ENCODE measurements at regions not wholly inside any gene's neighbourhood (a gene's known extent, or its start where the extent isn't known, plus 50 kb on each side); places are given as distances from the start of the nearest gene placed in this dataset.

GRCh38 chr22:47775191-47775590, 1012.7 kb downstream of the TBC1D22A start:
- no peak for DNase-seq (ENCODE audit: low spot score)
- WGBS, 2 donors (ENCODE audit: extremely low coverage in 2 of 2, insufficient read length in 2 of 2, insufficient replicate concordance in 1 of 2) = no CpG with 5 or more reads among the region's 4 CpGs
- Histone ChIP-seq H2AFZ (ENCODE audit: low read length) (no peak overlapping the region), H2BK12ac (ENCODE audit: low read length) (no peak overlapping the region), H3K4ac (ENCODE audit: low read length) (no peak overlapping the region), H2BK5ac (ENCODE audit: low read length) (no peak overlapping the region), H4K91ac (ENCODE audit: low read depth, low read length, poor library complexity) (no peak overlapping the region), H3K4me3 (ENCODE audit: low read length in 2 of 2) (no peak overlapping the region), H3K36me3 (replicated peaks in 1 of 2; ENCODE audit: control insufficient read depth in 2 of 2, insufficient read depth in 2 of 2, low read length in 2 of 2) (no peaks in the 10 kb centered on the region), H3K27me3 (ENCODE audit: control insufficient read depth in 3 of 3, insufficient read depth in 3 of 3, low read depth in 1 of 3, low read length in 3 of 3) (no peaks in the 10 kb centered on the region), H3K4me2 (ENCODE audit: insufficient read depth, low read length, poor library complexity, severe bottlenecking) (no peak overlapping the region), H2AK5ac (ENCODE audit: low read depth, low read length) (no peak overlapping the region), H3K18ac (ENCODE audit: low read length) (no peak overlapping the region), H3K9me3 (replicated peaks in 1 of 2; ENCODE audit: control insufficient read depth in 2 of 2, insufficient read depth in 1 of 2, low read depth in 1 of 2, low read length in 2 of 2) (no peaks in the 10 kb centered on the region), H4K8ac (ENCODE audit: low read depth, low read length) (no peak overlapping the region), H2BK120ac (ENCODE audit: low read depth, low read length) (no peak overlapping the region), H3K23ac (ENCODE audit: low read depth, low read length, poor library complexity) (no peak overlapping the region), H3K9ac (ENCODE audit: low read depth, low read length, poor library complexity) (no peak overlapping the region), H3K4me1 (ENCODE audit: control insufficient read depth in 2 of 2, insufficient read depth in 1 of 2, low read depth in 1 of 2, low read length in 2 of 2) (peaks cover 0 to 4% of the 10 kb centered on the region in 2 donors), H3K14ac (ENCODE audit: low read length) (no peak overlapping the region), H2BK15ac (ENCODE audit: low read length) (no peak overlapping the region), H3K27ac (replicated peaks; ENCODE audit: low read length) (no peak overlapping the region), H3K79me1 (ENCODE audit: low read depth, low read length) (no peaks in the 10 kb centered on the region)

GRCh38 chr22:47773635-47774034, 1011.2 kb downstream of the TBC1D22A start:
- Histone ChIP-seq H3K36me3 (replicated peaks in 1 of 2; ENCODE audit: control insufficient read depth in 2 of 2, insufficient read depth in 2 of 2, low read length in 2 of 2) (no peaks in the 10 kb centered on the region), H2BK5ac (ENCODE audit: low read length) (no peak overlapping the region), H3K9ac (ENCODE audit: low read depth, low read length, poor library complexity) (no peak overlapping the region), H3K9me3 (replicated peaks in 1 of 2; ENCODE audit: control insufficient read depth in 2 of 2, insufficient read depth in 1 of 2, low read depth in 1 of 2, low read length in 2 of 2) (peaks cover 0 to 2% of the 10 kb centered on the region in 2 donors), H3K14ac (ENCODE audit: low read length) (no peak overlapping the region), H2AK5ac (ENCODE audit: low read depth, low read length) (no peak overlapping the region), H3K4me3 (ENCODE audit: low read length in 2 of 2) (no peak overlapping the region), H3K4me1 (ENCODE audit: control insufficient read depth in 2 of 2, insufficient read depth in 1 of 2, low read depth in 1 of 2, low read length in 2 of 2) (peaks cover 0 to 2% of the 10 kb centered on the region in 2 donors), H3K27me3 (ENCODE audit: control insufficient read depth in 3 of 3, insufficient read depth in 3 of 3, low read depth in 1 of 3, low read length in 3 of 3) (no peaks in the 10 kb centered on the region), H2BK12ac (ENCODE audit: low read length) (no peak overlapping the region), H2BK120ac (ENCODE audit: low read depth, low read length) (no peak overlapping the region), H3K4ac (ENCODE audit: low read length) (no peak overlapping the region), H3K18ac (ENCODE audit: low read length) (no peak overlapping the region), H3K4me2 (ENCODE audit: insufficient read depth, low read length, poor library complexity, severe bottlenecking) (no peak overlapping the region), H4K91ac (ENCODE audit: low read depth, low read length, poor library complexity) (no peak overlapping the region), H3K79me1 (ENCODE audit: low read depth, low read length) (no peaks in the 10 kb centered on the region), H3K23ac (ENCODE audit: low read depth, low read length, poor library complexity) (no peak overlapping the region), H2AFZ (ENCODE audit: low read length) (no peak overlapping the region), H2BK15ac (ENCODE audit: low read length) (no peak overlapping the region), H3K27ac (replicated peaks; ENCODE audit: low read length) (no peak overlapping the region), H4K8ac (ENCODE audit: low read depth, low read length) (no peak overlapping the region)
- no CpG with 5 or more reads among the region's 2 CpGs for WGBS, 2 donors (ENCODE audit: extremely low coverage in 2 of 2, insufficient read length in 2 of 2, insufficient replicate concordance in 1 of 2)
- DNase-seq (ENCODE audit: low spot score) = no peak

DNA sequence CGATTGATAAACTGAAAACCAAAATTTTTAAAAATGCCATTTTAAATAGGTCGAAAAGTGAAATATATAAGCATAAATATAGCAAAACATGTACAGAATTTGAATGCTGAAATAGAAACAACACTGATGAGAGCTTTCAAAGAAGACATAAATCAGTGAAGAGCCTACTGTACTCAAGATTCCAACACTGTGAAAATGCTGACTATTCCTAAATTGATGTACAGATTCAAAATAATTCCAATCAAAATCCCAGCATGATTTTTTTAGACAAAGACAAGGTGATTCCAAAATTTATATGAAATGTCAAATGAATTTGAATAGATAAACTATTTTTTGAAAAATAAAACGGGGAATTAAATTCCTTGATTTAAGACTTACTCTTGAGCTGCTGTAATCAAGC, 1010.4 kb downstream of the TBC1D22A start:
- Histone ChIP-seq H3K23ac (ENCODE audit: low read depth, low read length, poor library complexity) (no peak overlapping the region), H3K9ac (ENCODE audit: low read depth, low read length, poor library complexity) (no peak overlapping the region), H3K9me3 (replicated peaks in 1 of 2; ENCODE audit: control insufficient read depth in 2 of 2, insufficient read depth in 1 of 2, low read depth in 1 of 2, low read length in 2 of 2) (peaks cover 0 to 2% of the 10 kb centered on the region in 2 donors), H3K36me3 (replicated peaks in 1 of 2; ENCODE audit: control insufficient read depth in 2 of 2, insufficient read depth in 2 of 2, low read length in 2 of 2) (no peaks in the 10 kb centered on the region), H3K4me3 (ENCODE audit: low read length in 2 of 2) (no peak overlapping the region), H2AK5ac (ENCODE audit: low read depth, low read length) (no peak overlapping the region), H2BK120ac (ENCODE audit: low read depth, low read length) (no peak overlapping the region), H2AFZ (ENCODE audit: low read length) (no peak overlapping the region), H2BK15ac (ENCODE audit: low read length) (no peak overlapping the region), H3K14ac (ENCODE audit: low read length) (no peak overlapping the region), H3K4me1 (ENCODE audit: control insufficient read depth in 2 of 2, insufficient read depth in 1 of 2, low read depth in 1 of 2, low read length in 2 of 2) (peaks cover 0 to 2% of the 10 kb centered on the region in 2 donors), H3K4ac (ENCODE audit: low read length) (no peak overlapping the region), H4K91ac (ENCODE audit: low read depth, low read length, poor library complexity) (no peak overlapping the region), H3K79me1 (ENCODE audit: low read depth, low read length) (no peaks in the 10 kb centered on the region), H4K8ac (ENCODE audit: low read depth, low read length) (no peak overlapping the region), H3K18ac (ENCODE audit: low read length) (no peak overlapping the region), H3K4me2 (ENCODE audit: insufficient read depth, low read length, poor library complexity, severe bottlenecking) (no peak overlapping the region), H3K27me3 (ENCODE audit: control insufficient read depth in 3 of 3, insufficient read depth in 3 of 3, low read depth in 1 of 3, low read length in 3 of 3) (no peaks in the 10 kb centered on the region), H2BK12ac (ENCODE audit: low read length) (no peak overlapping the region), H2BK5ac (ENCODE audit: low read length) (no peak overlapping the region), H3K27ac (replicated peaks; ENCODE audit: low read length) (no peak overlapping the region)
- DNase-seq (ENCODE audit: low spot score) = no peak
- no CpG with 5 or more reads among the region's 3 CpGs for WGBS, 2 donors (ENCODE audit: extremely low coverage in 2 of 2, insufficient read length in 2 of 2, insufficient replicate concordance in 1 of 2)

DNA sequence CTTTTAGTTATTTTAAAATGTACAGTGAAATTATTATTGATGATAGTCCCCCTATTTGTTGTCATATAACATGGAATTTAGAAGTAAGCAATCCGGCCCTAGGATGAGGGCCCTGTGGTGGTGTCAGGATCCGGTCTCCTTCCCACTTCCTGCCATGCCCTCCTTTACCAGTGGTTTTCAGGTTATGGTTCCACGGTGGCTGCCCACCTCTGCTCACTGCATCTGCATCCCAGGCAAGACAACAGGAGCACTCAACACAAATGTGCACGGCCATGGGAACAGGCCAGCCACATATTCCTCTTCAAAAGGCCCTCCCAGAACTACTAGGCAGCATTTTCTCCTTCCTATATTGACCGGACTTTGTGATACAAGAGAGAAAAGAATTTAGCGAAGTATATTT, 1007.2 kb downstream of the TBC1D22A start:
- no peak overlapping the region for H3K4me2 ChIP-seq (ENCODE audit: insufficient read depth, low read length, poor library complexity, severe bottlenecking)
- peaks cover 0 to 4% of the 10 kb centered on the region in 2 donors for H3K9me3 ChIP-seq (replicated peaks in 1 of 2; ENCODE audit: control insufficient read depth in 2 of 2, insufficient read depth in 1 of 2, low read depth in 1 of 2, low read length in 2 of 2)
- DNase-seq (ENCODE audit: low spot score) = no peak
- no peak overlapping the region for H3K14ac ChIP-seq (ENCODE audit: low read length)
- no peak overlapping the region for H3K27ac ChIP-seq (replicated peaks; ENCODE audit: low read length)
- H3K9ac ChIP-seq (ENCODE audit: low read depth, low read length, poor library complexity) = no peak overlapping the region
- H2AK5ac ChIP-seq (ENCODE audit: low read depth, low read length) = no peak overlapping the region
- H3K4me1 ChIP-seq (ENCODE audit: control insufficient read depth in 2 of 2, insufficient read depth in 1 of 2, low read depth in 1 of 2, low read length in 2 of 2) = no peaks in the 10 kb centered on the region
- no peak overlapping the region for H2AFZ ChIP-seq (ENCODE audit: low read length)
- no peak overlapping the region for H3K23ac ChIP-seq (ENCODE audit: low read depth, low read length, poor library complexity)
- H3K27me3 ChIP-seq (ENCODE audit: control insufficient read depth in 3 of 3, insufficient read depth in 3 of 3, low read depth in 1 of 3, low read length in 3 of 3) = no peaks in the 10 kb centered on the region
- no peak overlapping the region for H3K4me3 ChIP-seq (ENCODE audit: low read length in 2 of 2)
- WGBS, 2 donors (ENCODE audit: extremely low coverage in 2 of 2, insufficient read length in 2 of 2, insufficient replicate concordance in 1 of 2) = no CpG with 5 or more reads among the region's 6 CpGs
- H4K91ac ChIP-seq (ENCODE audit: low read depth, low read length, poor library complexity) = no peak overlapping the region
- peak overlapping the region; percentile 80 for H3K18ac ChIP-seq (ENCODE audit: low read length)
- H3K36me3 ChIP-seq (replicated peaks in 1 of 2; ENCODE audit: control insufficient read depth in 2 of 2, insufficient read depth in 2 of 2, low read length in 2 of 2) = peaks cover 0 to 2% of the 10 kb centered on the region in 2 donors
- no peak overlapping the region for H2BK12ac ChIP-seq (ENCODE audit: low read length)
- no peak overlapping the region for H2BK5ac ChIP-seq (ENCODE audit: low read length)
- no peak overlapping the region for H2BK120ac ChIP-seq (ENCODE audit: low read depth, low read length)
- H3K79me1 ChIP-seq (ENCODE audit: low read depth, low read length) = no peaks in the 10 kb centered on the region
- H3K4ac ChIP-seq (ENCODE audit: low read length) = no peak overlapping the region
- no peak overlapping the region for H4K8ac ChIP-seq (ENCODE audit: low read depth, low read length)
- H2BK15ac ChIP-seq (ENCODE audit: low read length) = no peak overlapping the region
